CD8-positive, alpha-beta memory T cell (primary cell): ENCODE measurements at regions not wholly inside any gene's neighbourhood (a gene's known extent, or its start where the extent isn't known, plus 50 kb on each side); places are given as distances from the start of the nearest gene placed in this dataset.

ENCODE experiments used
- CTCF ChIA-PET: fragments of 350-600 bp; sonication (Branson Sonifier 250); formaldehyde crosslinking; loops from one replicate; lab custom pipeline; 2021; ENCODE audit warnings: antibody characterized with exemption; lab: Charles Lee
- POLR2A ChIA-PET: fragments of 350-600 bp; sonication (Branson Sonifier 250); formaldehyde crosslinking; loops from one replicate; lab custom pipeline; 2021; ENCODE audit warnings: antibody characterized with exemption; lab: Charles Lee
- DNase-seq, 5 donors: peaks; one replicate each; pipeline versions ENCODE4 v3.0.0 to v3.0.0-alpha.2; 2020 to 2022; ENCODE audit warnings: mixed read lengths in 1 of 5
- H3K27ac ChIP-seq: one replicate; pipeline ENCODE4 v1.7.0; 2013; ENCODE audit warnings: low read depth, mild to moderate bottlenecking, low read length, moderate library complexity
- H3K27me3 ChIP-seq: 2 replicates; pipeline ENCODE4 v1.7.0; 2013; ENCODE audit warnings: low read length, mild to moderate bottlenecking; ENCODE audit not compliant: insufficient read depth, poor library complexity, severe bottlenecking
- H3K36me3 ChIP-seq: 2 replicates; pipeline ENCODE4 v1.7.0; 2013; ENCODE audit warnings: mild to moderate bottlenecking, low read length, moderate library complexity; ENCODE audit not compliant: insufficient read depth
- H3K4me1 ChIP-seq: 2 replicates; pipeline ENCODE4 v1.7.0; 2013; ENCODE audit warnings: mild to moderate bottlenecking, low read length, moderate library complexity; ENCODE audit not compliant: insufficient read depth
- H3K4me3 ChIP-seq: 2 replicates; pipeline ENCODE4 v1.7.0; 2013; ENCODE audit warnings: mild to moderate bottlenecking, low read length
- H3K9me3 ChIP-seq: 2 replicates; pipeline ENCODE4 v1.7.0; 2013; ENCODE audit warnings: mild to moderate bottlenecking, low read length
- H3K27ac Mint-ChIP-seq, 8 donors: one replicate each; pipeline ENCODE4 v1.8.0; 2020 to 2021; ENCODE audit warnings: mixed read lengths in 8 of 8, mild to moderate bottlenecking in 6 of 8, inconsistent platforms in 3 of 8, moderate library complexity in 3 of 8
- H3K27me3 Mint-ChIP-seq, 2 donors: one replicate each; pipeline ENCODE4 v1.8.0; 2020 to 2021; ENCODE audit warnings: mixed read lengths in 2 of 2, mild to moderate bottlenecking in 1 of 2, moderate library complexity in 1 of 2
- H3K36me3 Mint-ChIP-seq, 3 donors: one replicate each; pipeline ENCODE4 v1.8.0; 2020 to 2021; ENCODE audit warnings: mixed read lengths in 3 of 3, inconsistent platforms in 1 of 3, mild to moderate bottlenecking in 1 of 3
- H3K4me1 Mint-ChIP-seq, 3 donors: one replicate each; pipeline ENCODE4 v1.8.0; 2020 to 2021; ENCODE audit warnings: mixed read lengths in 3 of 3, inconsistent platforms in 1 of 3, mild to moderate bottlenecking in 1 of 3
- H3K4me3 Mint-ChIP-seq, 7 donors: one replicate each; pipeline ENCODE4 v1.8.0; 2020 to 2021; ENCODE audit warnings: mixed read lengths in 7 of 7, mild to moderate bottlenecking in 6 of 7, moderate library complexity in 4 of 7, inconsistent platforms in 2 of 7
- H3K9me3 Mint-ChIP-seq, 5 donors: one replicate each; pipeline ENCODE4 v1.8.0; 2020 to 2022; ENCODE audit warnings: mixed read lengths in 5 of 5, mild to moderate bottlenecking in 3 of 5, moderate library complexity in 2 of 5, inconsistent platforms in 1 of 5

DNA sequence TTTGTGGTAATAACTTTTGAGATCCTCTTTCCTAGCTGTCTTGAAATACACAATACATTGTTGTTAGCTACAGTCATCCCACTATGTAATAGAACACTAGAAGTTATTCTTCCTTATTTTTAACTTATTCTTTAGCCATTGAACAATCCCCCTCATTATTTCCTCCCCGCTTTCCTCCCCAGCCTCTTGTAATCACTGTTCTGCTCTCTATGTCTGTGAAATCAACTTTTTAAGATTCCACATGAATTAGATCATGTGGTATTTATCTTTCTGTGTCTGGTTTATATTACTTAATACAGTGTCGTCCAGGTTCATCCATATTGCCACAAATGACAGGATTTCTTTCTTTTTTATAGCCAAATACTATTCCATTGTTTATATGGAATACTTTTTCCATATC, 72.9 kb downstream of the SLC10A2 start:
- H3K27me3 ChIP-seq = no peaks in the 10 kb centered on the region
- H3K27ac ChIP-seq = no peak overlapping the region
- peaks cover 2 to 7% (median 4%) of the 10 kb centered on the region in 5 donors for H3K9me3 Mint-ChIP-seq

GRCh38 chr13:102984210-102984609, 82.0 kb downstream of the SLC10A2 start:
- no peak for DNase-seq
- peaks cover 8 to 17% (median 11%) of the 10 kb centered on the region in 5 donors for H3K9me3 Mint-ChIP-seq
- H3K27ac Mint-ChIP-seq = no peak overlapping the region
- ChIA-PET POLR2A (no interaction called here), CTCF (no interaction called here)
- H3K36me3 ChIP-seq = no peaks in the 10 kb centered on the region
- no peaks in the 10 kb centered on the region for H3K4me1 Mint-ChIP-seq
- H3K9me3 ChIP-seq = no peaks in the 10 kb centered on the region
- no peak overlapping the region for H3K4me3 Mint-ChIP-seq
- H3K27ac ChIP-seq = no peak overlapping the region
- H3K4me1 ChIP-seq = no peaks in the 10 kb centered on the region
- no peak overlapping the region for H3K4me3 ChIP-seq
- H3K27me3 ChIP-seq = no peaks in the 10 kb centered on the region
- H3K27me3 Mint-ChIP-seq = peaks cover 0 to 4% of the 10 kb centered on the region in 2 donors
- no peaks in the 10 kb centered on the region for H3K36me3 Mint-ChIP-seq

More for the DNA sequence above, 72.9 kb downstream of the SLC10A2 start:
- DNase-seq = no peak
- H3K27ac Mint-ChIP-seq = no peak overlapping the region
- H3K4me3 Mint-ChIP-seq = no peak overlapping the region
- H3K4me3 ChIP-seq = no peak overlapping the region
- H3K4me1 Mint-ChIP-seq = no peaks in the 10 kb centered on the region
- H3K9me3 ChIP-seq = no peaks in the 10 kb centered on the region
- CTCF ChIA-PET = no interaction called here
- POLR2A ChIA-PET = no interaction called here
- H3K36me3 Mint-ChIP-seq = no peaks in the 10 kb centered on the region
- no peaks in the 10 kb centered on the region for H3K27me3 Mint-ChIP-seq
- H3K4me1 ChIP-seq = no peaks in the 10 kb centered on the region
- H3K36me3 ChIP-seq = no peaks in the 10 kb centered on the region

GRCh38 chr13:102983496-102983895, 82.7 kb downstream of the SLC10A2 start:
- Mint-ChIP-seq H3K4me3 (no peak overlapping the region), H3K36me3 (no peaks in the 10 kb centered on the region), H3K27me3 (peaks cover 0 to 4% of the 10 kb centered on the region in 2 donors), H3K4me1 (no peaks in the 10 kb centered on the region), H3K9me3 (peaks cover 4 to 15% (median 10%) of the 10 kb centered on the region in 5 donors), H3K27ac (no peak overlapping the region)
- Histone ChIP-seq H3K9me3 (no peaks in the 10 kb centered on the region), H3K27ac (no peak overlapping the region), H3K27me3 (no peaks in the 10 kb centered on the region), H3K36me3 (no peaks in the 10 kb centered on the region), H3K4me3 (no peak overlapping the region), H3K4me1 (no peaks in the 10 kb centered on the region)
- no peak for DNase-seq
- POLR2A ChIA-PET = no interaction called here
- CTCF ChIA-PET = no interaction called here

GRCh38 chr13:102980331-102980982, 85.8 kb downstream of the SLC10A2 start:
- no peaks in the 10 kb centered on the region for H3K36me3 Mint-ChIP-seq
- ChIA-PET POLR2A (no interaction called here), CTCF (no interaction called here)
- Histone ChIP-seq H3K27me3 (no peaks in the 10 kb centered on the region), H3K4me3 (no peak overlapping the region), H3K9me3 (no peaks in the 10 kb centered on the region), H3K4me1 (no peaks in the 10 kb centered on the region), H3K36me3 (no peaks in the 10 kb centered on the region), H3K27ac (no peak overlapping the region)
- H3K4me1 Mint-ChIP-seq = no peaks in the 10 kb centered on the region
- no peak overlapping the region for H3K27ac Mint-ChIP-seq
- no peak overlapping the region for H3K4me3 Mint-ChIP-seq
- H3K9me3 Mint-ChIP-seq = peaks cover 0 to 2% (median 0%) of the 10 kb centered on the region in 5 donors
- peaks cover 2 to 4% of the 10 kb centered on the region in 2 donors for H3K27me3 Mint-ChIP-seq
- no peak for DNase-seq

GRCh38 chr13:102978168-102978567, 88.0 kb downstream of the SLC10A2 start:
- H3K4me1 Mint-ChIP-seq = no peaks in the 10 kb centered on the region
- no peaks in the 10 kb centered on the region for H3K36me3 Mint-ChIP-seq
- peaks cover 3 to 4% of the 10 kb centered on the region in 2 donors for H3K27me3 Mint-ChIP-seq
- Histone ChIP-seq H3K4me1 (no peaks in the 10 kb centered on the region), H3K27me3 (no peaks in the 10 kb centered on the region), H3K36me3 (no peaks in the 10 kb centered on the region), H3K9me3 (no peaks in the 10 kb centered on the region), H3K4me3 (no peak overlapping the region), H3K27ac (no peak overlapping the region)
- DNase-seq = no peak
- CTCF ChIA-PET = no interaction called here
- no peak overlapping the region for H3K27ac Mint-ChIP-seq
- H3K9me3 Mint-ChIP-seq = peaks cover 0 to 2% (median 0%) of the 10 kb centered on the region in 5 donors
- POLR2A ChIA-PET = no interaction called here
- H3K4me3 Mint-ChIP-seq = no peak overlapping the region

- Histone ChIP-seq H3K4me1 (no peaks in the 10 kb centered on the region), H3K27me3 (no peaks in the 10 kb centered on the region), H3K4me3 (no peak overlapping the region), H3K36me3 (no peaks in the 10 kb centered on the region), H3K27ac (no peak overlapping the region), H3K9me3 (no peaks in the 10 kb centered on the region)
- CTCF ChIA-PET = no interaction called here
- Mint-ChIP-seq H3K4me3 (no peak overlapping the region), H3K4me1 (no peaks in the 10 kb centered on the region), H3K9me3 (peaks cover 0 to 2% (median 0%) of the 10 kb centered on the region in 5 donors), H3K27me3 (peaks cover 3 to 4% of the 10 kb centered on the region in 2 donors), H3K36me3 (no peaks in the 10 kb centered on the region), H3K27ac (no peak overlapping the region)
- POLR2A ChIA-PET = no interaction called here
- DNase-seq = no peak
These were observed 88.7 kb downstream of the SLC10A2 start for GRCh38 chr13:102977471-102977870.

DNA sequence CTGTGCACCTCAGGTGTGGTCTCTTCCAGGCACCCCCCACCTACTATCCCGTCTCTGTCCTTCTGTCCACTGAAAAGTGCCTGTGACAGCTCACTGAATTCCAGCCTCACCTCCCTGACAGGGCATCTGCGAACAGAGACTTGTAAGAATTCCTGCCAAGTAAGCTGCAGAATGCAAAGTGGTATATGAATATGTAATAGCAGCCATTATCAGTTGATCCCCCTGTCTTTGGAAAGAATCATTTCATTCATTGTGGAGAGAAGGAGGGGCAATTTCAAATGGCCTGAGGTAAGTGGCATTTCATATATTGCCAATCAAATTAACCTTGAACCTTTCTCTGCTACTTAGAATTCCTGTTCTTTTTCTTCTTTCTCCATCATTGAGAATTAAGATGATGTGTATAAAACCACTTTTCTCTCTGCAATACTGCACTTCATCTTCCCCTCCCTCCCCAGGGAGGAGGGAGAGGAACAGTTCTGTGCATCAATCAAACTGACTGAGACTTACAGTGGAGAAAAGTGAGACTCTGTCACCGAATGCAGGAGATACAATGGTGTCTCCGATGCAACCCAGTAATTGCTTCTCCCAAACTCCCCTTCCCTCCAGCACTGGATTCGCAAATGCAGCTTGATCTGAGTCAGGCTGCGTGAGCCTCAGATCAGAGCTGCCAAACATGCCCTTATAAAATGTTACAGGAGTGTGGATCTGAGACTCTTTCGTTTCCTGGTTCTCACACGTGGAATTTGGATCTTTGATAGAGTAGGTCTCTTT, 91.7 kb downstream of the SLC10A2 start:
- Histone ChIP-seq H3K4me1 (no peaks in the 10 kb centered on the region), H3K9me3 (no peaks in the 10 kb centered on the region), H3K27ac (no peak overlapping the region), H3K36me3 (no peaks in the 10 kb centered on the region), H3K4me3 (no peak overlapping the region), H3K27me3 (no peaks in the 10 kb centered on the region)
- Mint-ChIP-seq H3K27ac (no peak overlapping the region), H3K4me3 (no peak overlapping the region), H3K9me3 (no peaks in the 10 kb centered on the region), H3K27me3 (peaks cover 1 to 4% of the 10 kb centered on the region in 2 donors), H3K4me1 (no peaks in the 10 kb centered on the region), H3K36me3 (no peaks in the 10 kb centered on the region)
- no peak for DNase-seq
- ChIA-PET POLR2A (no interaction called here), CTCF (no interaction called here)

DNA sequence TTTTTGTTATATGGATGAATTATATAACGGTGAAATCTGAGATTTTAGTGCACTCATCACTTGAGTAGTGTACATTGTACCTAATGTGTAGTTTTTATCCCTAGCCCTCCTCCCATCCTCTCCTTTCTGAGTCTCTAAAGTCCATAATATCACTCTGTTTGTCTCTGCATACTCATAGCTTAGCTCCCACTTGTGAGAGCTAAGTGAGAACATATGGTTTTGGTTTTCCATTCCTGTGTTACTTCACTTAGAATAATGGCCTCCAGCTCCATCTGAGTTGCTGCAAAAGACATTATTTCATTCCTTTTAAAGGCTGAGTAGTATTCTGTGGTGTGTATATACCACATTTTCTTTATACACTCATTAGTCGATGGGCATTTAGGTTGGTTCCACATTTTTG, 94.0 kb downstream of the SLC10A2 start:
- Mint-ChIP-seq H3K27me3 (peaks cover 1 to 4% of the 10 kb centered on the region in 2 donors), H3K4me3 (no peak overlapping the region), H3K4me1 (no peaks in the 10 kb centered on the region), H3K9me3 (no peaks in the 10 kb centered on the region), H3K36me3 (no peaks in the 10 kb centered on the region), H3K27ac (no peak overlapping the region)
- no peaks in the 10 kb centered on the region for H3K4me1 ChIP-seq
- H3K4me3 ChIP-seq = no peak overlapping the region
- H3K27me3 ChIP-seq = no peaks in the 10 kb centered on the region
- CTCF ChIA-PET = no interaction called here
- POLR2A ChIA-PET = no interaction called here
- no peaks in the 10 kb centered on the region for H3K36me3 ChIP-seq
- no peak overlapping the region for H3K27ac ChIP-seq
- DNase-seq = no peak
- no peaks in the 10 kb centered on the region for H3K9me3 ChIP-seq
